DMS153 treated with DMSO at 0.1 percent for 48 hours (cell line): ENCODE measurements at regions not wholly inside any gene's neighbourhood (a gene's known extent, or its start where the extent isn't known, plus 50 kb on each side); places are given as distances from the start of the nearest gene placed in this dataset.

Experiments
- DNase-seq: peaks from one replicate; lab custom pipeline; 2025; ENCODE audit not compliant: unreplicated experiment; lab: John Stamatoyannopoulos, UW

GRCh38 chr5:87877495-87877894 is 391.1 kb downstream of the TMEM161B start:
- no peak for DNase-seq

DNA sequence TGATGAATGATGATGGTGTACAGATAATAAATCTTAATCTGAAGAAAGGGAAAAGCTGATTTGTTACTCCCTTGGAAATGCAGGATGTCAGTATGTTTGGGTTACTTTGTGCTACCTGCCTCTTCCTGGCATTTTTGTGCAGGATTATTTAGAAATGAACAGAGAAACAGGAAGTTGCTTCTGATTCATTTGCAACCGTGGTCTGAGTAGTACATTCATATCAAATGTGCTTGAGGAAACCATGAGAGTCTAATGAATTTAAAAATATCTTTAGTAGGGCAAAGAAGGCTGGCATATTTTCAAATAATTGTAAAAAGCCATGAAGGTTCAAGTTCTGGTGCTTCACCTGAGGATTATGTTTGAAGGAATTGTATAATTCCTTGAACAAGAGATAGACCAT is 391.6 kb downstream of the TMEM161B start:
- DNase-seq, result no peak

GRCh38 chr5:87876616-87877015 is 392.0 kb downstream of the TMEM161B start:
- DNase-seq, result no peak

DNA sequence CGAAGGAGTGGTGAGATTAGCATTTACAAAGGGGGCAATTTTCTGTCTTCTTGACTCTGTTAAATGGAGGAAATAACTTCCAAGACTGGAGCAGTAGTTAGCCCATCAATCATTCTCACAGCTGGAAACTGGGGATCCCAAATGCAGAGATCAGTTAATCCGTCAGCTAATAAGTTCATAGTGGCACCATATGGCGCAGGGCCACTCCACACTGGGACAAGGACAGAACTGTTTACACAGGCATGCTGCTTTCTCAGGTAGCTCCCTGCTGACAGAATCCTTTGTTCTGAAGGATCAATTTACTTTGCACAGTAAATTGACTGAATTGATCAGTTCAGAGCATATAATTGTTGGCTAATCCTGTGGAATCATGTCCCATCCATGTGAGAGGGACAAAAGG is 395.7 kb downstream of the TMEM161B start:
- no peak for DNase-seq

DNA sequence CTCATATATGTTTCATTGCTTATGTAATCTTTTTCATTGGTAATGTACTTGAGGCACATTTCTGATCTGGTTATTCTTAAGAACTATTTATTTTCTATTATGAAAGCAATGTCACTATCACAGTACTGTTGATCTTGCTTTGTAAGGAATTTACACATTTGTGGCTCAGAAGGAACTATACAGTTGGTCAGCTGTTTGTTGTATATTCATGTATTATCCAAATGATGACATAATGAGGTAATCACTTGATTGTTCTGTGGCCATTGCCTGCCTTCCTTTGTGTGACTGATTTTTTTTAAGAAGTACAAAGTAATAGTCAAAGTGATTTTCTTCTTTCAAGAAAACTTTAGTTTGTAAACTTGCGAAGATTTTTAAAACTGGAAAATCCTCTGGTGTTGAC is 399.9 kb downstream of the TMEM161B start:
- DNase-seq, result no peak

DNA sequence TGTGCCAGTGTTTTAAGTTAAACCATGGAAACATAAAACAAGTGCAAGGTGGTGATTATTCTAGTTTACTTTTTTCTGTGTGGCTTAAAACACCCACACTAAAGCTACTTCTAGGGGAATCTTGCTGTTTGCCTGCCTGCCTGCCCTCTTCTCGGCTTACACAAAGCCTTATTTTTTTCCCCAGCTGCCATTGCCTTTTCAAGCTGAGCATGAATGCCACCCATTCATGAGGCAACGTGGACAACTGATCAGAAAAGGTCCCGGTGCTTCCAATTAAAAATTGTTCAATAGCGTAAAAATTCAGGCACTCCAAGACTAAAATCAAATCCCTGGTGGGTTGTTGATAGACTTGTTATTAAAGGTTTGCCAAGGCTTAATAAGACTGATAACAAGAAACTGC is 401.4 kb downstream of the TMEM161B start:
- DNase-seq, result no peak

GRCh38 chr5:87853541-87853940 is 415.1 kb downstream of the TMEM161B start:
- no peak for DNase-seq

- no peak for DNase-seq
Observed at GRCh38 chr5:87851603-87852002, 417.0 kb downstream of the TMEM161B start.

DNA sequence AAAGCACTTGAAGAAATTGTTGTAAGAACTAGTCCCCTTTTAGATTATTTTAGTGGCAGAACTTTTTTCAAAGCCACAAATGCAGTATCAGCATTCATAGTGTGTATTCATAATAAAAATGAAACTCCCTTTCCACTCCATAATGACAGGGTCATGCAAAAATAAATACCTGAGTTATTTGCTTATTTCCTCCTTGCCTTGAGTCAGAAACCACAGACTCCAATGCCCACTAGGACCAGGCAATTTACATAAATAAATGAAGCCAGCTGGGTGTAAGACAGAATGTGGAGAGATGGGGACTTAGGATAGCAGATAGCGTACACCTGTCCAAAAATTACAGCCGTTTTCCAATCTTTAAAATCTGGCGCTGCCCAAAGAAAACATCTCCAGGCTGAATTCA is 417.8 kb downstream of the TMEM161B start:
- no peak for DNase-seq

DNA sequence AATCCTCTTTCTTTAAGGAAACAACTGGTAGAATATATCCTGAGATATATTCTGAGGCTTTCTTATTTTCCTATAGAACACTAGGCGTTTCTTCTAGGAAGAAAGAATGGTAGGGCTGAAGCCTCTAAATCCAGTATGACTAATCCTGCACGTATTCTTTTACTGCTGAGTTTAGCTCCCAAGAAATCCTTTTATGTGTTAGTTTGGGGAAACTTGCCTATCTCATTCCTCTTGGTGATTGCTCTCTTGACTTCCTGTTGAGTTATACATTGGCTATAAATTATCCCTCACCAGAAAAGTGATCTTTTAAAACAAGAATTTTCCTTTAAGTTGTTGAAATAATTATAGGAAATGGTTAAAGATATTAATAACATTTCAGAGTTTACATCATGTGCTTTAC is 422.9 kb downstream of the TMEM161B start:
- no peak for DNase-seq

DNA sequence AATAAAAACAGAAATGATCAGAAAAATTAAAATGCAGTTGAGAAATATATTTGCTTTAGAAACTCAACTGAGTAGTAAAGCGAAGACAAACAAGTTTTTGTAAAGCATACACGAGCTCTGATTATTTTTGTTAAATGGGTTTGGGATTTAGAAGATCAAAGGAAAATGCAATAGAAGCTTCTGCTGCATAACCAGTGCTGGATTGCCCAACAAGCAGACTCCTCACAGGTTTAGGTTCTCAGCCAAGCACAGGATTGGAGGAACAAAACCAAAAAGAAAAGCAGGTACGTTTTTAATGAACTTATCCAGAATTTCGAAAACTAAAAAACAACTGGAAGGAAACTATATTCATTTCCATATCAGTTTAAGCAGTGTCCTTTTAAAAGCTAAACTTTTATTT is 423.8 kb downstream of the TMEM161B start:
- no peak for DNase-seq

DNA sequence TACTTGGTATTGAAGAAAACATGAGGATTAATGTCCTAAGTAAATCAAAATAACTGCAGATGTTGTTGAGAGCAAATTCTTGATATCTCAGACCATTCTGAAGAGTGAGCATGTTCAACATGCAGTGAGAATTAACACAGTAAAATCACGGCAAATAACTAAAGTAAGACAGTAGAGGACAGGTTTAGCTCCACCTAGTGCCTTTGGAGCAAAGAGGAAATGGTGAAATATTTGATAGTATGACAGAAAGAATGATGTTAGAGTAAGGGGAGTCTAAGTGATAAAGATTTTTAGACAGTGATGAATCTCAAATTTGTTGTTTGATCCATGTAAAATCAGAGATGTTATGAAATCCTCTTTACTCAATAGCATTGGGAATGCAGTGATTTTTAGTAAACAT is 424.2 kb downstream of the TMEM161B start:
- DNase-seq, result no peak

- no peak for DNase-seq
Observed at GRCh38 chr5:87836696-87837095, 424.0 kb upstream of the CCNH start.

DNA sequence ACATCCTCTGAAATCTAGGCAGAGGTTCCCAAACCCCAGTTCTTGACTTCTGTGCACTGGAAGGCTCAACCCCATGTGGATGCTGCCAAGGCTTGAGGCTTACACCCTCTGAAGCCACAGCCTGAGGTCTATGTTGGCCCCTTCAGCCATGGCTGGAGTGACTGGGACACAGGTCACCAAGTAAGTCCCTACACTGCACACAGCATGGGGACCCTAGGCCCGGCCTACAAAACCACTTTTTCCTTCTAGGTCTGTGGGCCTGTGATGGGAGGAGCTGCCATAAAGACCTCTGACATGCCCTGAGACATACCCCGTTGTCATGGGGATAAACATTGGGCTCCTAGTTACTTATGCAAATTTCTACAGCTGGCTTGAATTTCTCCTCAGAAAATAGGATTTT is 418.8 kb upstream of the CCNH start:
- DNase-seq, result no peak

- no peak for DNase-seq
Observed at GRCh38 chr5:87829217-87829551, 416.5 kb upstream of the CCNH start.

DNA sequence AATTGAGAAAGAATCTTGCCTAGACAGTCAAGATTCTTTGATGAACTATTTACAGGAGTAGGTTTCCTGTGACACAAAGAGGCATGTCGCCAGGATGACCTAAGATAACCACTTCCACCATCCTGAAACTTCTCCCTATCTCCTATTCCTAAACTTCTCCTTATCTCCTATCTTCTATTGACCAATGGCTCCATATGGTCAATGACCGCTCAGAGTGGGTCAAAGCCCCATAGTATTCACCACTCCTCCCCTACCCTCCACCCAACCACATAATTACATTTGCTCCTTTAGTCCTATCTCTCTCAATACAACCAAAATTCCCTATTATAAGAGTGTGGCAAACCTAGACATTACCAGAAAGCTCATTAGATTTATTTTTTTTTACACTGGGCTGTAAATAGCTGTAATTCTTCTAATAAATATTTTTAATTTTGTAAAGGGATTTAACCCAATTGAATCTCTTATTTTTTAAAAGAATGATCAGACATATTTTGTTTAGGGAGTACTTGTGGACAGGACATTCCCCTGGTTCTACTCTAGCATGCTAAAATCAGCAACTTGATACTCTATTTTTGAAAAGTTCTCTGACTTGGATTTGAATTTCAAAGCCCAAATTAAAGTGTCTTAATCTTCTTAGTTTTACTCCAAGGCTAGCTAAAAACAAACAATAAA is 416.0 kb upstream of the CCNH start:
- no peak for DNase-seq

- DNase-seq, result no peak
Observed at GRCh38 chr5:87827539-87827938, 414.8 kb upstream of the CCNH start.

DNA sequence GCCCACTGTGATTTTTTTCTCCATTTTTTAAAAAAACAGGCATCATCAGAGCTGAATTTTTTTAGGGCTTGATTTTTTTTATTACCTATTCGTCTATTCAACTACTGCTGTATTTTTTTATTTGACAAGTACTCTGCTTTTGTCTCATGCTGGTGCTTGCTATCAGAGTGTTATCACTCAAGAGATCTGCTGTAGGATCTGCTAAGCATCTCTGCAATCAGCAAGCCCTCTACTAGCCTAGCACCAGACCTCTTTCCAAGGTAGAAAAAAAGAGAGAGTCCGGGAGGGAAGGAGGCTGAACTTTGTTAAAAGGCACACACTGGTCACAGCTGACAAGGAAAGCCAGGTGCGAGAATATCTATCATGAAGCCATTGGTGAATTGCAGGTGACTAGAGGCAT is 413.8 kb upstream of the CCNH start:
- DNase-seq, result no peak

- DNase-seq, result no peak
Observed at GRCh38 chr5:87825583-87825982, 412.9 kb upstream of the CCNH start.

DNA sequence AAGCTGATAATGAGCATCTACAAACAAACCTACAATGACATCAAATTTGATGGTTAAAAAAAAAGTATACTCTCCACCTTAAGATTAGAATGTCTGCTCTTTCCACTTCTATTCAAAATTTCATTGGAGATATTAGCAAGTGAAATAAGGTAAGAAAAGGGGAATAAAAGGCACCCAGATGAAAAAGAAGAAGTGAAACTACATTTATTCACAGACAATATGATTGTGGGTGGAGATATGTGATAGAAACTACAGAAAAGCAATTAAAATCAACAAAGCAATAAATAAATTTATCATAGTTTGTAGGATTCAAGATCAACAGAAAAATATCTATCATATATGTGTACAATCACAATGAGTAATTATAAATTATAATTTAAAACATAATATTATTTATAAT is 395.1 kb upstream of the CCNH start:
- DNase-seq, result no peak

DNA sequence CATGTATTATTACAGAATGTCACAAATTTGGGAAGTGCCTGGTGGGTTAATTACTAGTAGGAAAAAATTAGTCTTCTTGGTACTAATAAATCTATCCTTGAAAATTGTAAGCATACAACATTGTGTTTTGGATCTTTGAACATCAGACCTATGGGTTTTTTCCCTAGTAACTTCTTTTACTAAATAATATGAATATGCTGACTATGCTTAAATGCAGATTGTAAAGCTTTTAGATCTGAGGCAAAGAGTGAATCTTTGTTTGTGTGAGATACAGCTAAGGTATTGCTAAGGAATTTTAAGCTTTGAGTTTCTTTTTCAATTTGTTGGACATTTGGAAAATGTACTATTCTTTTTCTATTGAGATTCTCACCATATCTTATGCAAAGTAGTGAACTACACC is 390.6 kb upstream of the CCNH start:
- DNase-seq, result no peak

- no peak for DNase-seq
Observed at GRCh38 chr5:87791869-87792268, 379.1 kb upstream of the CCNH start.

DNA sequence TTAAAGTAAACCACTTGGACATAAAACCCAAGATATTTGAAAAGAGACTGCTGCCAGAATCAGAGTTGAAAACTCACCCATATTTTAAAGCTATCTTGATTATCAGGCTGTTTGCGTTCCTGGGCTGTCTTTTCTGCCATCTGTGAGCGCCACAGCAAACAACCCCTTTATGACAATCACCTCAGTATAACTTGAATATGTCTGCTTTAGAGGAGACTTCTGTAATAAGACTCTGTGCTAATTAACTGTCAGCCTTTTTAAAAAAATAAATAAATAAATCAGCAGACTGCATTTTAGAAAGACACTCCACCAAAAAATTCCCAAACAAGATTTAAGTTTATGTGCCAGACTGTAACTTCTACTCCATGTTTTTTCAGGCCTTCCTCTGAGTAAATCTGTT is 375.7 kb upstream of the CCNH start:
- DNase-seq, result no peak
